ENCODE measurements at regions not wholly inside any gene's neighbourhood (a gene's known extent, or its start where the extent isn't known, plus 50 kb on each side); places are given as distances from the start of the nearest gene placed in this dataset.

DNA sequence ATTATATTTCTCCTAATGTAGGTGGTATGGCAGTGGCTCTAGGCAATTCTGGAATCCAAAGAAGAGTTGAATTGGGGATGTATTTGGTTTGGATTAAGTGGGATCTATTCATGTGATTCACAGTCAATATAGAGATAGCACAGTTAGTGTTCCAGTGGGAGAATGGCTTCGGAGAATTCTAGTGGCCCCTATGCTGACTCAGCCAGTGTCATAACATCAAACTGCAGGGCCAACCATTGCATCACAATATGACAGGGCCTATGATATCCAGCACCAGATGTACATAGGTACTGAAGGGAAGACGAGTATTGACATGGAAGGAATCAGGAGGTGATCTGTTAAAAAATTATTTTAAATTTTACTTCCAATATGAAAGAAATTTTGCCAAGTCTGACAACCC is 302.8 kb upstream of the UBE2E2 start:
- no peak overlapping the region for H3K27ac ChIP-seq (ENCODE audit: extremely low read length, insufficient read depth, low read length)
- H3K4me1 ChIP-seq (ENCODE audit: insufficient read depth, low read length), result no peaks in the 10 kb centered on the region
- H3K27me3 ChIP-seq (ENCODE audit: control insufficient read depth in 1 of 2, insufficient read depth in 2 of 2, low read length in 2 of 2), result no peaks in the 10 kb centered on the region
- in situ Hi-C loops (cut with HindIII; ENCODE audit: extremely low pct_ligation_motif_present, low pct_unique_long_range_greater_than_20kb) (no loop called here), intact Hi-C loops (cut with micrococcal nuclease; ENCODE audit: unreplicated experiment) (no loop called here)
- H4K20me1 ChIP-seq (ENCODE audit: insufficient read depth, low read length), result no peaks in the 10 kb centered on the region
- no peak for DNase-seq (ENCODE audit: low spot score)
- H3K9me3 ChIP-seq (ENCODE audit: low read length), result peaks cover 20% of the 10 kb centered on the region
- no peak overlapping the region for H3K4me3 ChIP-seq (replicated peaks in 1 of 3; ENCODE audit: insufficient read depth in 1 of 3, low read depth in 2 of 3, low read length in 3 of 3)
- ChIA-PET POLR2A (no interaction called here), CTCF (ENCODE audit: low intra/inter-chr PET ratio, low total read pairs) (no interaction called here)
- no peak overlapping the region for H2AFZ ChIP-seq (ENCODE audit: low read length)
- no TSS peak for BruUV-seq (replicated peaks)
- no peaks in the 10 kb centered on the region for H3K36me3 ChIP-seq (replicated peaks in 1 of 2; ENCODE audit: control insufficient read depth in 1 of 2, insufficient read depth in 2 of 2, low read length in 2 of 2)
- 16% methylated on average over 2 of the region's 2 CpGs for WGBS (ENCODE audit: low lambda C conversion rate)
- no peak for ATAC-seq
- no peaks in the 10 kb centered on the region for H3K79me2 ChIP-seq (ENCODE audit: insufficient read depth, low read length)
- no peak overlapping the region for H3K4me2 ChIP-seq (ENCODE audit: low read depth, low read length)
- no peak for FAIRE-seq
- no peak overlapping the region for H3K9ac ChIP-seq (ENCODE audit: insufficient read depth, low read depth, low read length)
- no peak for TF ChIP-seq ZNF253 (CRISPR knock-in tag; IDR thresholded peaks at IDR 0.05; ENCODE audit: borderline replicate concordance)
- no peak for TF ChIP-seq SRSF1 (optimal IDR thresholded peaks at IDR 0.05; ENCODE audit: low read depth, low read length)
- TF ChIP-seq, protein P1, sequence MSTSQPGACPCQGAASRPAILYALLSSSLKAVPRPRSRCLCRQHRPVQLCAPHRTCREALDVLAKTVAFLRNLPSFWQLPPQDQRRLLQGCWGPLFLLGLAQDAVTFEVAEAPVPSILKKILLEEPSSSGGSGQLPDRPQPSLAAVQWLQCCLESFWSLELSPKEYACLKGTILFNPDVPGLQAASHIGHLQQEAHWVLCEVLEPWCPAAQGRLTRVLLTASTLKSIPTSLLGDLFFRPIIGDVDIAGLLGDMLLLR (CRISPR knock-in tag; IDR thresholded peaks at IDR 0.05), result no peak
- TF ChIP-seq, protein P2, sequence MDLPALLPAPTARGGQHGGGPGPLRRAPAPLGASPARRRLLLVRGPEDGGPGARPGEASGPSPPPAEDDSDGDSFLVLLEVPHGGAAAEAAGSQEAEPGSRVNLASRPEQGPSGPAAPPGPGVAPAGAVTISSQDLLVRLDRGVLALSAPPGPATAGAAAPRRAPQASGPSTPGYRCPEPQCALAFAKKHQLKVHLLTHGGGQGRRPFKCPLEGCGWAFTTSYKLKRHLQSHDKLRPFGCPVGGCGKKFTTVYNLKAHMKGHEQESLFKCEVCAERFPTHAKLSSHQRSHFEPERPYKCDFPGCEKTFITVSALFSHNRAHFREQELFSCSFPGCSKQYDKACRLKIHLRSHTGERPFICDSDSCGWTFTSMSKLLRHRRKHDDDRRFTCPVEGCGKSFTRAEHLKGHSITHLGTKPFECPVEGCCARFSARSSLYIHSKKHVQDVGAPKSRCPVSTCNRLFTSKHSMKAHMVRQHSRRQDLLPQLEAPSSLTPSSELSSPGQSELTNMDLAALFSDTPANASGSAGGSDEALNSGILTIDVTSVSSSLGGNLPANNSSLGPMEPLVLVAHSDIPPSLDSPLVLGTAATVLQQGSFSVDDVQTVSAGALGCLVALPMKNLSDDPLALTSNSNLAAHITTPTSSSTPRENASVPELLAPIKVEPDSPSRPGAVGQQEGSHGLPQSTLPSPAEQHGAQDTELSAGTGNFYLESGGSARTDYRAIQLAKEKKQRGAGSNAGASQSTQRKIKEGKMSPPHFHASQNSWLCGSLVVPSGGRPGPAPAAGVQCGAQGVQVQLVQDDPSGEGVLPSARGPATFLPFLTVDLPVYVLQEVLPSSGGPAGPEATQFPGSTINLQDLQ (CRISPR knock-in tag; IDR thresholded peaks at IDR 0.05), result no peak
- TF ChIP-seq, protein P3, sequence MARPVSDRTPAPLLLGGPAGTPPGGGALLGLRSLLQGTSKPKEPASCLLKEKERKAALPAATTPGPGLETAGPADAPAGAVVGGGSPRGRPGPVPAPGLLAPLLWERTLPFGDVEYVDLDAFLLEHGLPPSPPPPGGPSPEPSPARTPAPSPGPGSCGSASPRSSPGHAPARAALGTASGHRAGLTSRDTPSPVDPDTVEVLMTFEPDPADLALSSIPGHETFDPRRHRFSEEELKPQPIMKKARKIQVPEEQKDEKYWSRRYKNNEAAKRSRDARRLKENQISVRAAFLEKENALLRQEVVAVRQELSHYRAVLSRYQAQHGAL (CRISPR knock-in tag; IDR thresholded peaks at IDR 0.05; ENCODE audit: not compliant biosample characterization), result no peak
- no peak for TF ChIP-seq ZNF556 (CRISPR knock-in tag; IDR thresholded peaks at IDR 0.05; ENCODE audit: borderline replicate concordance)
- TF ChIP-seq FOSL2 (CRISPR knock-in tag; IDR thresholded peaks at IDR 0.05), result no peak
- no peak for TF ChIP-seq NFKBIZ (CRISPR knock-in tag; IDR thresholded peaks at IDR 0.05)
- TF ChIP-seq, protein P4, sequence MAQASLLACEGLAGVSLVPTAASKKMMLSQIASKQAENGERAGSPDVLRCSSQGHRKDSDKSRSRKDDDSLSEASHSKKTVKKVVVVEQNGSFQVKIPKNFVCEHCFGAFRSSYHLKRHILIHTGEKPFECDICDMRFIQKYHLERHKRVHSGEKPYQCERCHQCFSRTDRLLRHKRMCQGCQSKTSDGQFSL (CRISPR knock-in tag; IDR thresholded peaks at IDR 0.05), result no peak
- TF ChIP-seq NR2F2 (IDR thresholded peaks at IDR 0.05; ENCODE audit: borderline replicate concordance, low read depth), result no peak
- TF ChIP-seq ZNF143 (CRISPR knock-in tag; IDR thresholded peaks at IDR 0.05), result no peak
- TF ChIP-seq ZNF335 (CRISPR knock-in tag; IDR thresholded peaks at IDR 0.05), result no peak
- TF ChIP-seq, protein P5, sequence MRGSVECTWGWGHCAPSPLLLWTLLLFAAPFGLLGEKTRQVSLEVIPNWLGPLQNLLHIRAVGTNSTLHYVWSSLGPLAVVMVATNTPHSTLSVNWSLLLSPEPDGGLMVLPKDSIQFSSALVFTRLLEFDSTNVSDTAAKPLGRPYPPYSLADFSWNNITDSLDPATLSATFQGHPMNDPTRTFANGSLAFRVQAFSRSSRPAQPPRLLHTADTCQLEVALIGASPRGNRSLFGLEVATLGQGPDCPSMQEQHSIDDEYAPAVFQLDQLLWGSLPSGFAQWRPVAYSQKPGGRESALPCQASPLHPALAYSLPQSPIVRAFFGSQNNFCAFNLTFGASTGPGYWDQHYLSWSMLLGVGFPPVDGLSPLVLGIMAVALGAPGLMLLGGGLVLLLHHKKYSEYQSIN (CRISPR knock-in tag; IDR thresholded peaks at IDR 0.05; ENCODE audit: borderline replicate concordance), result no peak
- TF ChIP-seq ZNF577 (CRISPR knock-in tag; IDR thresholded peaks at IDR 0.05; ENCODE audit: borderline replicate concordance, low read depth), result no peak
- no peak for TF ChIP-seq POLR2A (IDR thresholded peaks at IDR 0.05; ENCODE audit: insufficient read depth in 1 of 2, low read depth in 2 of 2, low read length in 2 of 2)
- no peak for TF ChIP-seq JUND (CRISPR knock-in tag; IDR thresholded peaks at IDR 0.05)
- no peak for TF ChIP-seq ZNF713 (CRISPR knock-in tag; IDR thresholded peaks at IDR 0.05)
- TF ChIP-seq ZBTB42 (CRISPR knock-in tag; IDR thresholded peaks at IDR 0.05), result no peak

Data from HepG2 (cell line).